A549 (cell line): ENCODE measurements at regions not wholly inside any gene's neighbourhood (a gene's known extent, or its start where the extent isn't known, plus 50 kb on each side); places are given as distances from the start of the nearest gene placed in this dataset.

Experiments
- ATAC-seq, 2 experiments: fragments of 200-7000 bp in 1 of 2; fragments of >200 bp in 1 of 2; cut with Nextera tagmentation in 1 of 2; cut with Tn5 transposase in 1 of 2; 3 replicates each; pipeline versions ENCODE4 v1.8.0 to v1.9.1; 2018 to 2020; ENCODE audit warnings: mild to moderate bottlenecking in 1 of 2, moderate library complexity in 1 of 2
- CTCF ChIA-PET: fragments of 300-600 bp; sonication (Branson Sonifier 250); formaldehyde crosslinking; extraction: SDS; loops from one replicate; lab custom pipeline; 2021; ENCODE audit warnings: antibody characterized with exemption, inconsistent platforms; lab: Yijun Ruan, JAX
- POLR2A ChIA-PET: fragments of 350-600 bp; formaldehyde crosslinking; extraction: SDS; loops from one replicate; lab custom pipeline; 2021; ENCODE audit warnings: antibody characterized with exemption, inconsistent platforms; lab: Yijun Ruan, JAX
- DNase-seq, 2 experiments: peaks; one replicate each; pipeline versions ENCODE4 v3.0.0 to v3.0.0-alpha.2; 2011 to 2016; ENCODE audit warnings: low read depth in 1 of 2, low spot score in 1 of 2
- FAIRE-seq: peaks from 2 replicates; lab custom pipeline; 2011; peaks lifted over from hg19 to GRCh38; lab: Jason Lieb, UNC
- H3K27ac ChIP-seq, 2 experiments: fragments of >200 bp; sonication (Bioruptor Twin); formaldehyde crosslinking; 3 replicates each; pipeline ENCODE4 v1.5.1; 2016 to 2017
- H3K4me1 ChIP-seq: fragments of >200 bp; sonication (Bioruptor Twin); formaldehyde crosslinking; 3 replicates; pipeline ENCODE4 v1.6.1; 2016
- H3K4me2 ChIP-seq: fragments of >200 bp; sonication (Bioruptor Twin); formaldehyde crosslinking; 3 replicates; pipeline ENCODE4 v1.6.1; 2016
- H3K4me3 ChIP-seq: fragments of >200 bp; sonication (Bioruptor Twin); formaldehyde crosslinking; 3 replicates; pipeline ENCODE4 v1.5.1; 2016
- H3K9me3 ChIP-seq: fragments of >200 bp; sonication (Bioruptor Twin); formaldehyde crosslinking; 3 replicates; pipeline ENCODE4 v1.6.1; 2016
- BHLHE40 ChIP-seq: IDR thresholded peaks from 2 replicates; pipeline ENCODE4 v1.6.1; 2012; ENCODE audit warnings: low read depth, low read length, inconsistent platforms
- CHD4 ChIP-seq: fragments of 200-600 bp; sonication (generic); IDR thresholded peaks from 2 replicates; pipeline ENCODE4 v1.6.1; 2016; ENCODE audit warnings: antibody characterized with exemption, mild to moderate bottlenecking, borderline replicate concordance
- EP300 ChIP-seq, 2 experiments: fragments of >200 bp; sonication (Bioruptor Twin); formaldehyde crosslinking; IDR thresholded peaks; 2 replicates in 1 of 2; 3 replicates in 1 of 2; pipeline ENCODE4 v1.6.1; 2016 to 2017
- ESRRA ChIP-seq: fragments of 150-350 bp; IDR thresholded peaks from 2 replicates; pipeline ENCODE4 v1.6.1; 2014; ENCODE audit warnings: mild to moderate bottlenecking, low read length, borderline replicate concordance
- FOSL2 ChIP-seq, 2 experiments: fragments of 450-650 bp in 1 of 2; fragments of >200 bp in 1 of 2; sonication (Bioruptor Twin) in 1 of 2; formaldehyde crosslinking; IDR thresholded peaks; 2 replicates each; pipeline versions ENCODE4 v1.5.0 to v1.6.1; 2016 to 2020; ENCODE audit warnings: mild to moderate bottlenecking in 1 of 2, moderate library complexity in 1 of 2
- FOXS1 ChIP-seq: fragments of 250-450 bp; sonication (Bioruptor Pico); IDR thresholded peaks from 2 replicates; pipeline ENCODE4 v1.5.0; 2020; ENCODE audit warnings: mild to moderate bottlenecking, moderate library complexity
- HOXB13 ChIP-seq: fragments of 250-450 bp; sonication (Bioruptor Pico); IDR thresholded peaks from 2 replicates; pipeline ENCODE4 v1.5.0; 2020; ENCODE audit warnings: low read depth, mild to moderate bottlenecking, moderate library complexity
- HOXB5 ChIP-seq: fragments of 250-450 bp; sonication (Bioruptor Pico); IDR thresholded peaks from 2 replicates; pipeline ENCODE4 v1.5.0; 2020; ENCODE audit warnings: mild to moderate bottlenecking, moderate library complexity
- JUN ChIP-seq, 2 experiments: fragments of >200 bp; sonication (Bioruptor Twin); formaldehyde crosslinking; IDR thresholded peaks; 2 replicates in 1 of 2; 3 replicates in 1 of 2; pipeline ENCODE4 v1.6.1; 2016 to 2017
- JUNB ChIP-seq: fragments of >200 bp; sonication (Bioruptor Twin); formaldehyde crosslinking; IDR thresholded peaks from 2 replicates; pipeline ENCODE4 v1.6.1; 2016
- MAZ ChIP-seq: fragments of 150-350 bp; IDR thresholded peaks from 2 replicates; pipeline ENCODE4 v1.6.1; 2014; ENCODE audit warnings: antibody characterized with exemption, low read depth, low read length, borderline replicate concordance
- POLR2AphosphoS2 ChIP-seq: conservative IDR thresholded peaks from 2 replicates; pipeline ENCODE4 v1.6.1; 2012; ENCODE audit warnings: low read length, improper control_type of control experiment, inconsistent platforms
- RAD21 ChIP-seq, 2 experiments: fragments of >200 bp in 1 of 2; sonication (Bioruptor Twin) in 1 of 2; formaldehyde crosslinking in 1 of 2; IDR thresholded peaks in 1 of 2; conservative IDR thresholded peaks in 1 of 2; 2 replicates in 1 of 2; 3 replicates in 1 of 2; pipeline ENCODE4 v1.6.1; 2012 to 2018; ENCODE audit warnings: inconsistent platforms in 1 of 2
- RCOR1 ChIP-seq: fragments of 150-350 bp; IDR thresholded peaks from 2 replicates; pipeline ENCODE4 v1.6.1; 2014; ENCODE audit warnings: antibody characterized with exemption, low read length, low read depth
- TP53 ChIP-seq: fragments of 250-450 bp; sonication (Bioruptor Pico); IDR thresholded peaks from 2 replicates; pipeline ENCODE4 v1.5.0; 2021; ENCODE audit warnings: mild to moderate bottlenecking, moderate library complexity
- ZC3H11A ChIP-seq: fragments of 450-650 bp; IDR thresholded peaks from 2 replicates; pipeline ENCODE4 v1.6.1; 2014; ENCODE audit warnings: antibody characterized with exemption, mild to moderate bottlenecking
- ZFP36 ChIP-seq: fragments of 450-650 bp; IDR thresholded peaks from 2 replicates; pipeline ENCODE4 v1.6.1; 2014; ENCODE audit warnings: borderline replicate concordance; ENCODE audit not compliant: partially characterized antibody
- WGBS: methylation state at CpG from one replicate; pipeline ENCODE4 v1.1.6; 2017; ENCODE audit errors: missing lambda C conversion rate; 5-methylcytosine and 5-hydroxymethylcytosine counted together
- TF ChIP-seq, protein P1 (sequence below): fragments of 200-600 bp; sonication (generic); IDR thresholded peaks from 2 replicates; pipeline ENCODE4 v1.6.1; 2016; ENCODE audit warnings: antibody characterized with exemption, mild to moderate bottlenecking, moderate library complexity
- TF ChIP-seq, protein P2 (sequence below): fragments of >200 bp; sonication (Bioruptor Twin); formaldehyde crosslinking; IDR thresholded peaks from 2 replicates; pipeline ENCODE4 v1.6.1; 2016
- TF ChIP-seq, protein P3 (sequence below): fragments of 450-650 bp; IDR thresholded peaks from 2 replicates; pipeline ENCODE4 v1.6.1; 2014; ENCODE audit warnings: antibody characterized with exemption
- TF ChIP-seq, protein P4 (sequence below): fragments of 250-450 bp; sonication (Bioruptor Pico); IDR thresholded peaks from 2 replicates; pipeline ENCODE4 v1.5.0; 2021; ENCODE audit warnings: mild to moderate bottlenecking, moderate library complexity, borderline replicate concordance
- TF ChIP-seq, protein P5 (sequence below): IDR thresholded peaks from 2 replicates; pipeline ENCODE4 v1.6.1; 2012

DNA sequence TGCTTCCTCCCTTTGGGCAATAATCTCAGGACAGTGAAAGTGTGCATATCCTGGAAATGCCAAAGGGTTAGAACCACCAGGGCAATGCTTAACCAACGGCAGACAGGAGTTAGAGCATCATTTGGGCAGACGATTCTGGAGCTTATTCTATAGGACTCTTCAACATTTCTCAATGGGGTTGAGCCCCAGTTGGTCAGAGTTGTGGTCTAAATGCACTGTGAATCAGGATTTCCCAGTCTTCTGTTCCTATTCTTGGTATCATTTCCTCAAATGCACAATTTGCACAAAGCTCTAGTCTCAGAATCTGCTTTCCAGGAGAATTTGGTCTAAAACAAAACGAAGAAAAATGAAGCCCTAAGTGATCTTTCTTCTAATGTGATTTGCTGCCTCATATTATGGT, 389.6 kb upstream of the JAG1 start (continued):
- TF ChIP-seq, protein P1, sequence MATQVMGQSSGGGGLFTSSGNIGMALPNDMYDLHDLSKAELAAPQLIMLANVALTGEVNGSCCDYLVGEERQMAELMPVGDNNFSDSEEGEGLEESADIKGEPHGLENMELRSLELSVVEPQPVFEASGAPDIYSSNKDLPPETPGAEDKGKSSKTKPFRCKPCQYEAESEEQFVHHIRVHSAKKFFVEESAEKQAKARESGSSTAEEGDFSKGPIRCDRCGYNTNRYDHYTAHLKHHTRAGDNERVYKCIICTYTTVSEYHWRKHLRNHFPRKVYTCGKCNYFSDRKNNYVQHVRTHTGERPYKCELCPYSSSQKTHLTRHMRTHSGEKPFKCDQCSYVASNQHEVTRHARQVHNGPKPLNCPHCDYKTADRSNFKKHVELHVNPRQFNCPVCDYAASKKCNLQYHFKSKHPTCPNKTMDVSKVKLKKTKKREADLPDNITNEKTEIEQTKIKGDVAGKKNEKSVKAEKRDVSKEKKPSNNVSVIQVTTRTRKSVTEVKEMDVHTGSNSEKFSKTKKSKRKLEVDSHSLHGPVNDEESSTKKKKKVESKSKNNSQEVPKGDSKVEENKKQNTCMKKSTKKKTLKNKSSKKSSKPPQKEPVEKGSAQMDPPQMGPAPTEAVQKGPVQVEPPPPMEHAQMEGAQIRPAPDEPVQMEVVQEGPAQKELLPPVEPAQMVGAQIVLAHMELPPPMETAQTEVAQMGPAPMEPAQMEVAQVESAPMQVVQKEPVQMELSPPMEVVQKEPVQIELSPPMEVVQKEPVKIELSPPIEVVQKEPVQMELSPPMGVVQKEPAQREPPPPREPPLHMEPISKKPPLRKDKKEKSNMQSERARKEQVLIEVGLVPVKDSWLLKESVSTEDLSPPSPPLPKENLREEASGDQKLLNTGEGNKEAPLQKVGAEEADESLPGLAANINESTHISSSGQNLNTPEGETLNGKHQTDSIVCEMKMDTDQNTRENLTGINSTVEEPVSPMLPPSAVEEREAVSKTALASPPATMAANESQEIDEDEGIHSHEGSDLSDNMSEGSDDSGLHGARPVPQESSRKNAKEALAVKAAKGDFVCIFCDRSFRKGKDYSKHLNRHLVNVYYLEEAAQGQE = no peak
- no peak for TF ChIP-seq ZC3H11A
- no peak for TF ChIP-seq JUNB
- no peak for TF ChIP-seq ESRRA
- TF ChIP-seq RAD21 (conservative IDR thresholded peaks at IDR 0.05 in 1 of 2, IDR thresholded peaks at IDR 0.05 in 1 of 2) = no peak
- TF ChIP-seq, protein P2, sequence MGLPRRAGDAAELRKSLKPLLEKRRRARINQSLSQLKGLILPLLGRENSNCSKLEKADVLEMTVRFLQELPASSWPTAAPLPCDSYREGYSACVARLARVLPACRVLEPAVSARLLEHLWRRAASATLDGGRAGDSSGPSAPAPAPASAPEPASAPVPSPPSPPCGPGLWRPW = no peak
- TF ChIP-seq, protein P3, sequence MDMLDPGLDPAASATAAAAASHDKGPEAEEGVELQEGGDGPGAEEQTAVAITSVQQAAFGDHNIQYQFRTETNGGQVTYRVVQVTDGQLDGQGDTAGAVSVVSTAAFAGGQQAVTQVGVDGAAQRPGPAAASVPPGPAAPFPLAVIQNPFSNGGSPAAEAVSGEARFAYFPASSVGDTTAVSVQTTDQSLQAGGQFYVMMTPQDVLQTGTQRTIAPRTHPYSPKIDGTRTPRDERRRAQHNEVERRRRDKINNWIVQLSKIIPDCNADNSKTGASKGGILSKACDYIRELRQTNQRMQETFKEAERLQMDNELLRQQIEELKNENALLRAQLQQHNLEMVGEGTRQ = no peak
- TF ChIP-seq MAZ = no peak
- TF ChIP-seq, all 56 proteins: peak for 0

DNA sequence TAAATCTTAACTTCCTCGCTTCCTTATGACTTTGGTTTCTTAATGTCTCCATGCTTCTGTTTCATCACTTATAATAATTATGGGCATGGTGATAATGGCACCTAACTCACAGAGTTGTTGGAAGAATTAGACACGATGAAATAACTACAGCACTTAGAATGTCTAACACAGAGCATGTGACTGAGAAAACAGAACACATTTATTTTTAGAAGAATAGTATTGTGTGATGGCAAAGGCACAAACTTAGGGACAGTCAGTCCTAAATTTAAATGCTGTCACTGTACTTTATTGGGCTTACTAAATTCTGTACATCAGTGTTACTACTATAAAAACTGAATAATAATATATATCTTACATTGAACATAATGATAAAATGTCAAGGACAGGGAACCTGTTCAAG, 391.1 kb upstream of the JAG1 start:
- FAIRE-seq = no peak
- CTCF ChIA-PET = interaction anchor here (1.0 kb wide), 1 partner anchor 140 kb away, joined by 3 read pairs; no protein-coding TSS in a partner anchor

More for the DNA sequence above, 391.1 kb upstream of the JAG1 start:
- 67% methylated on average over 2 of the region's 2 CpGs for WGBS
- ATAC-seq = no peak
- Histone ChIP-seq H3K27ac (no peak overlapping the region), H3K9me3 (no peaks in the 10 kb centered on the region), H3K4me3 (no peak overlapping the region), H3K4me2 (no peak overlapping the region), H3K4me1 (no peaks in the 10 kb centered on the region)
- no peak for DNase-seq
- TF ChIP-seq RCOR1 (no peak), FOSL2 (IDR thresholded peaks at IDR 0.05) (no peak), FOSL2 (CRISPR knock-in tag; IDR thresholded peaks at IDR 0.05) (no peak), TP53 (CRISPR knock-in tag) (no peak), BHLHE40 (no peak), ESRRA (no peak), HOXB13 (CRISPR knock-in tag) (no peak), ZFP36 (no peak), FOXS1 (no peak), EP300 (IDR thresholded peaks at IDR 0.05) (no peak), CHD4 (no peak), POLR2AphosphoS2 (no peak), HOXB5 (no peak), JUN (IDR thresholded peaks at IDR 0.05) (no peak)
- TF ChIP-seq, protein P1 = no peak
- TF ChIP-seq, protein P4, sequence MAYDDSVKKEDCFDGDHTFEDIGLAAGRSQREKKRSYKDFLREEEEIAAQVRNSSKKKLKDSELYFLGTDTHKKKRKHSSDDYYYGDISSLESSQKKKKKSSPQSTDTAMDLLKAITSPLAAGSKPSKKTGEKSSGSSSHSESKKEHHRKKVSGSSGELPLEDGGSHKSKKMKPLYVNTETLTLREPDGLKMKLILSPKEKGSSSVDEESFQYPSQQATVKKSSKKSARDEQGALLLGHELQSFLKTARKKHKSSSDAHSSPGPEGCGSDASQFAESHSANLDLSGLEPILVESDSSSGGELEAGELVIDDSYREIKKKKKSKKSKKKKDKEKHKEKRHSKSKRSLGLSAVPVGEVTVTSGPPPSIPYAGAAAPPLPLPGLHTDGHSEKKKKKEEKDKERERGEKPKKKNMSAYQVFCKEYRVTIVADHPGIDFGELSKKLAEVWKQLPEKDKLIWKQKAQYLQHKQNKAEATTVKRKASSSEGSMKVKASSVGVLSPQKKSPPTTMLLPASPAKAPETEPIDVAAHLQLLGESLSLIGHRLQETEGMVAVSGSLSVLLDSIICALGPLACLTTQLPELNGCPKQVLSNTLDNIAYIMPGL = no peak
- TF ChIP-seq, protein P3 = no peak
- TF ChIP-seq, protein P5, sequence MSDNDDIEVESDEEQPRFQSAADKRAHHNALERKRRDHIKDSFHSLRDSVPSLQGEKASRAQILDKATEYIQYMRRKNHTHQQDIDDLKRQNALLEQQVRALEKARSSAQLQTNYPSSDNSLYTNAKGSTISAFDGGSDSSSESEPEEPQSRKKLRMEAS = no peak
- POLR2A ChIA-PET = no interaction called here
